Tibial nerve (tissue), 4 donors: ENCODE measurements at regions not wholly inside any gene's neighbourhood (a gene's known extent, or its start where the extent isn't known, plus 50 kb on each side); places are given as distances from the start of the nearest gene placed in this dataset.

ENCODE experiments used
- EP300 ChIP-seq, 2 donors: sonication (generic); formaldehyde crosslinking; IDR thresholded peaks; one replicate each; pipeline ENCODE4 v1.6.1; 2017; ENCODE audit warnings: antibody characterized with exemption in 2 of 2, mild to moderate bottlenecking in 1 of 2
- POLR2A ChIP-seq, 2 donors: fragments of 450-650 bp; IDR thresholded peaks; one replicate each; pipeline ENCODE4 v1.6.1; 2017; ENCODE audit warnings: antibody characterized with exemption in 2 of 2, mild to moderate bottlenecking in 2 of 2, moderate library complexity in 2 of 2
- TF ChIP-seq, protein P1 (sequence below), 5 experiments: fragments of 200-600 bp in 3 of 5; fragments of 450-650 bp in 2 of 5; sonication (generic) in 3 of 5; IDR thresholded peaks; one replicate each; pipeline ENCODE4 v1.5.1; 2016 to 2019; ENCODE audit warnings: antibody characterized with exemption in 5 of 5, mild to moderate bottlenecking in 3 of 5, moderate library complexity in 2 of 5

DNA sequence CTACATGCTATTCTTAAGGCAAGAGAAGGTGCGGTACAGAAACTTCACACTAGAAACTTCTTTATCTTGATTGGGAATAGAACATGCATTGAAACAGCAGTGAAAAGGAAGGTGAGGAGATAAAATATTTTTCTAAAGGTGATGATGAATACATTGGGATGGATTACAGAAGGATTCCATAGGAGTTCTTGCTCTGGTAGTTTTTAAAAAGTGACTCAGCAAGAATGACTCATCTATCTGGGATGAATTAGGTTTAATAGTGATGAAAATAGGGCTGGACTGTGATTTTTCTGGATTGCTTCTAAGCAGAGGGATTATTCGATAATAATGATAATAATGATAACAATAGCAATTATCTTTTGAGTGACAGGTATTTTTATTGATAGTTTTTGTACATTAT lies 65.6 kb upstream of the HS3ST4 start:
- TF ChIP-seq, protein P1, sequence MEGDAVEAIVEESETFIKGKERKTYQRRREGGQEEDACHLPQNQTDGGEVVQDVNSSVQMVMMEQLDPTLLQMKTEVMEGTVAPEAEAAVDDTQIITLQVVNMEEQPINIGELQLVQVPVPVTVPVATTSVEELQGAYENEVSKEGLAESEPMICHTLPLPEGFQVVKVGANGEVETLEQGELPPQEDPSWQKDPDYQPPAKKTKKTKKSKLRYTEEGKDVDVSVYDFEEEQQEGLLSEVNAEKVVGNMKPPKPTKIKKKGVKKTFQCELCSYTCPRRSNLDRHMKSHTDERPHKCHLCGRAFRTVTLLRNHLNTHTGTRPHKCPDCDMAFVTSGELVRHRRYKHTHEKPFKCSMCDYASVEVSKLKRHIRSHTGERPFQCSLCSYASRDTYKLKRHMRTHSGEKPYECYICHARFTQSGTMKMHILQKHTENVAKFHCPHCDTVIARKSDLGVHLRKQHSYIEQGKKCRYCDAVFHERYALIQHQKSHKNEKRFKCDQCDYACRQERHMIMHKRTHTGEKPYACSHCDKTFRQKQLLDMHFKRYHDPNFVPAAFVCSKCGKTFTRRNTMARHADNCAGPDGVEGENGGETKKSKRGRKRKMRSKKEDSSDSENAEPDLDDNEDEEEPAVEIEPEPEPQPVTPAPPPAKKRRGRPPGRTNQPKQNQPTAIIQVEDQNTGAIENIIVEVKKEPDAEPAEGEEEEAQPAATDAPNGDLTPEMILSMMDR (IDR thresholded peaks at IDR 0.05), result no peak
- TF ChIP-seq POLR2A (IDR thresholded peaks at IDR 0.05) (no peak), EP300 (IDR thresholded peaks at IDR 0.05) (no peak)
